ENCODE measurements at regions not wholly inside any gene's neighbourhood (a gene's known extent, or its start where the extent isn't known, plus 50 kb on each side); places are given as distances from the start of the nearest gene placed in this dataset.

DNA sequence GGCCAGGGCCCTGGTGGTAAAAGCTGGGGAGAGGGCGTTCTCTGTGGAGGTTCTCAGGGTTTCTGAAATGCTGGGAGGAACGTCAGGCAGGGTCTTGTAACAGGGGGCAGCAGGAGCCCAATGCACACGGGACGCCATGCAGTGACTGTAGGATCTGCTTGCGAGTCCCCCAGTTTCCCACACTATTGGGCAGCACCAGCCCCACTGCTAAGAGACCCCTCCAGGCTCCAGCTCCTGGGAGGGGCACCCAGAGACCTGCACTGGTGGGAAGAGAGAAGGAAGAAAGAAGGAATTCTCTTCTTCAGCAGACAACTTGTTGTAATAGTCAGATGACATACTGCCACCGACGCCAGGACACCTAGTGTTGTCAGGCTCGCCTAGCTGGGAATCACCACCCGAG lies 55.2 kb upstream of the RNF7 start:
- Histone ChIP-seq H3K56ac (ENCODE audit: extremely low read depth, insufficient read depth, low read length) (no peak overlapping the region), H4K5ac (ENCODE audit: low read depth, low read length) (no peak overlapping the region), H2AFZ (replicated peaks; ENCODE audit: low read length, poor library complexity) (no peak overlapping the region), H3K4me1 (ENCODE audit: control insufficient read depth, insufficient read depth, low read length) (peaks cover 7% of the 10 kb centered on the region; the same call in 1 of the 2 replicates), H2BK20ac (ENCODE audit: low read depth, low read length) (no peak overlapping the region), H2AK5ac (ENCODE audit: low read depth, low read length) (no peak overlapping the region), H4K91ac (ENCODE audit: insufficient read depth, low read depth, low read length) (no peak overlapping the region), H2BK15ac (ENCODE audit: low read depth, low read length) (no peak overlapping the region), H3K4me2 (ENCODE audit: low read depth, low read length) (no peak overlapping the region), H2BK120ac (ENCODE audit: low read depth, low read length) (no peak overlapping the region), H3K79me1 (ENCODE audit: low read depth in 1 of 2, low read length in 2 of 2) (no peaks in the 10 kb centered on the region; a peak in 1 of 4 replicates), H3K4ac (ENCODE audit: low read depth, low read length) (no peak overlapping the region), H4K20me1 (ENCODE audit: insufficient read depth, low read length) (no peaks in the 10 kb centered on the region), H3K9ac (ENCODE audit: low read depth, low read length) (no peak overlapping the region), H3K27ac (ENCODE audit: insufficient read depth, low read length) (no peak overlapping the region), H3K27me3 (ENCODE audit: control insufficient read depth, insufficient read depth, low read length) (no peaks in the 10 kb centered on the region), H2AK9ac (replicated peaks; ENCODE audit: low read depth, low read length, poor library complexity) (no peak overlapping the region), H3K14ac (replicated peaks; ENCODE audit: low read depth, low read length) (no peak overlapping the region), H3K23ac (ENCODE audit: low read depth, low read length) (no peak overlapping the region), H4K8ac (ENCODE audit: low read depth in 2 of 2, low read length in 2 of 2) (no peak overlapping the region), H3K4me3 (ENCODE audit: insufficient read depth, low read depth, low read length) (no peak overlapping the region), H2BK5ac (ENCODE audit: low read depth, low read length, poor library complexity, severe bottlenecking) (no peak overlapping the region), H3K9me3 (ENCODE audit: control insufficient read depth, insufficient read depth, low read length) (no peaks in the 10 kb centered on the region), H3K36me3 (ENCODE audit: control insufficient read depth, insufficient read depth, low read length) (no peaks in the 10 kb centered on the region), H3K9me1 (ENCODE audit: insufficient read depth, low read length) (peaks cover 11% of the 10 kb centered on the region), H3K18ac (ENCODE audit: low read depth, low read length) (no peak overlapping the region)
- ChIA-PET CTCF (no interaction called here), POLR2A (ENCODE audit: unreplicated experiment) (no interaction called here)
- BruUV-seq (replicated peaks), result no TSS peak
- dilution Hi-C loops (cut with HindIII; ENCODE audit: low sequenced_read_pairs, unreplicated experiment), result no loop called here
- TF ChIP-seq MAZ (IDR thresholded peaks at IDR 0.05; ENCODE audit: borderline replicate concordance, low read depth, low read length) (no peak), SMC3 (IDR thresholded peaks at IDR 0.05; ENCODE audit: low read depth, low read length) (no peak), RCOR1 (IDR thresholded peaks at IDR 0.05; ENCODE audit: insufficient replicate concordance, low read length) (no peak), CHD1 (IDR thresholded peaks at IDR 0.05; ENCODE audit: low read depth, low read length) (no peak), BHLHE40 (IDR thresholded peaks at IDR 0.05; ENCODE audit: low read depth, low read length) (no peak), POLR2A (IDR thresholded peaks at IDR 0.05; ENCODE audit: low read depth, low read length) (no peak), MXI1 (IDR thresholded peaks at IDR 0.05; ENCODE audit: borderline replicate concordance, low read depth, low read length) (no peak), MAFK (IDR thresholded peaks at IDR 0.05; ENCODE audit: low read depth, low read length) (no peak), RFX5 (IDR thresholded peaks at IDR 0.05; ENCODE audit: low read depth, low read length) (no peak), RAD21 (IDR thresholded peaks at IDR 0.05; ENCODE audit: low read length) (no peak), CEBPB (IDR thresholded peaks at IDR 0.05; ENCODE audit: low read depth, low read length) (no peak), FOS (IDR thresholded peaks at IDR 0.05; ENCODE audit: low read depth, low read length) (no peak), NFE2L2 (IDR thresholded peaks at IDR 0.05; ENCODE audit: low read depth, low read length) (no peak)
- TF ChIP-seq, protein P1, sequence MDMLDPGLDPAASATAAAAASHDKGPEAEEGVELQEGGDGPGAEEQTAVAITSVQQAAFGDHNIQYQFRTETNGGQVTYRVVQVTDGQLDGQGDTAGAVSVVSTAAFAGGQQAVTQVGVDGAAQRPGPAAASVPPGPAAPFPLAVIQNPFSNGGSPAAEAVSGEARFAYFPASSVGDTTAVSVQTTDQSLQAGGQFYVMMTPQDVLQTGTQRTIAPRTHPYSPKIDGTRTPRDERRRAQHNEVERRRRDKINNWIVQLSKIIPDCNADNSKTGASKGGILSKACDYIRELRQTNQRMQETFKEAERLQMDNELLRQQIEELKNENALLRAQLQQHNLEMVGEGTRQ (IDR thresholded peaks at IDR 0.05; ENCODE audit: low read depth, low read length), result no peak
- TF ChIP-seq, protein P2, sequence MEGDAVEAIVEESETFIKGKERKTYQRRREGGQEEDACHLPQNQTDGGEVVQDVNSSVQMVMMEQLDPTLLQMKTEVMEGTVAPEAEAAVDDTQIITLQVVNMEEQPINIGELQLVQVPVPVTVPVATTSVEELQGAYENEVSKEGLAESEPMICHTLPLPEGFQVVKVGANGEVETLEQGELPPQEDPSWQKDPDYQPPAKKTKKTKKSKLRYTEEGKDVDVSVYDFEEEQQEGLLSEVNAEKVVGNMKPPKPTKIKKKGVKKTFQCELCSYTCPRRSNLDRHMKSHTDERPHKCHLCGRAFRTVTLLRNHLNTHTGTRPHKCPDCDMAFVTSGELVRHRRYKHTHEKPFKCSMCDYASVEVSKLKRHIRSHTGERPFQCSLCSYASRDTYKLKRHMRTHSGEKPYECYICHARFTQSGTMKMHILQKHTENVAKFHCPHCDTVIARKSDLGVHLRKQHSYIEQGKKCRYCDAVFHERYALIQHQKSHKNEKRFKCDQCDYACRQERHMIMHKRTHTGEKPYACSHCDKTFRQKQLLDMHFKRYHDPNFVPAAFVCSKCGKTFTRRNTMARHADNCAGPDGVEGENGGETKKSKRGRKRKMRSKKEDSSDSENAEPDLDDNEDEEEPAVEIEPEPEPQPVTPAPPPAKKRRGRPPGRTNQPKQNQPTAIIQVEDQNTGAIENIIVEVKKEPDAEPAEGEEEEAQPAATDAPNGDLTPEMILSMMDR (conservative IDR thresholded peaks at IDR 0.05; ENCODE audit: low read depth, low read length), result no peak
- TF ChIP-seq, protein P3, sequence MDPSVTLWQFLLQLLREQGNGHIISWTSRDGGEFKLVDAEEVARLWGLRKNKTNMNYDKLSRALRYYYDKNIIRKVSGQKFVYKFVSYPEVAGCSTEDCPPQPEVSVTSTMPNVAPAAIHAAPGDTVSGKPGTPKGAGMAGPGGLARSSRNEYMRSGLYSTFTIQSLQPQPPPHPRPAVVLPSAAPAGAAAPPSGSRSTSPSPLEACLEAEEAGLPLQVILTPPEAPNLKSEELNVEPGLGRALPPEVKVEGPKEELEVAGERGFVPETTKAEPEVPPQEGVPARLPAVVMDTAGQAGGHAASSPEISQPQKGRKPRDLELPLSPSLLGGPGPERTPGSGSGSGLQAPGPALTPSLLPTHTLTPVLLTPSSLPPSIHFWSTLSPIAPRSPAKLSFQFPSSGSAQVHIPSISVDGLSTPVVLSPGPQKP (IDR thresholded peaks at IDR 0.05; ENCODE audit: borderline replicate concordance, low read depth, low read length), result no peak
- 66% methylated on average over 3 of the region's 9 CpGs; no CpG with 5 or more reads in 1 of the 2 experiments for WGBS, 2 experiments (ENCODE audit: extremely low coverage in 2 of 2, insufficient read length in 1 of 2)
- DNase-seq (no peak), ATAC-seq (ENCODE audit: low read depth) (no peak)
- intact Hi-C loops (cut with micrococcal nuclease), result no loop called here
- in situ Hi-C loops (cut with MboI; ENCODE audit: low sequenced_read_pairs), result no loop called here

Measured in IMR-90 (cell line).